Calu3 (cell line): ENCODE measurements at regions not wholly inside any gene's neighbourhood (a gene's known extent, or its start where the extent isn't known, plus 50 kb on each side); places are given as distances from the start of the nearest gene placed in this dataset.
"Not testable (repeated sequence)": the region's sequence is repeated elsewhere in the genome, so short reads cannot be mapped to it uniquely, and the experiment has no call there.

Experiments
- BruUV-seq: library from RNA; stranded (reverse); fragments of 400-500 nt; replicated peaks from 2 replicates; lab custom pipeline; 2021; lab: Mats Ljungman, UMichigan
- CTCF ChIA-PET: fragments of 300-600 bp; sonication (Branson Sonifier 250); formaldehyde crosslinking; loops from one replicate; lab custom pipeline; 2022; ENCODE audit warnings: antibody characterized with exemption; lab: Charles Lee
- DNase-seq: peaks from one replicate; pipeline ENCODE4 v3.0.0; 2022
- H3K27ac Mint-ChIP-seq: one replicate; pipeline ENCODE4 v1.8.0; 2022; ENCODE audit warnings: mixed read lengths; ENCODE audit not compliant: unreplicated experiment
- H3K27me3 Mint-ChIP-seq: one replicate; pipeline ENCODE4 v1.8.0; 2022; ENCODE audit warnings: mixed read lengths; ENCODE audit not compliant: unreplicated experiment
- H3K36me3 Mint-ChIP-seq: one replicate; pipeline ENCODE4 v1.8.0; 2022; ENCODE audit warnings: mild to moderate bottlenecking, moderate library complexity, mixed read lengths; ENCODE audit not compliant: insufficient read depth, unreplicated experiment
- H3K4me1 Mint-ChIP-seq: one replicate; pipeline ENCODE4 v1.8.0; 2022; ENCODE audit warnings: mild to moderate bottlenecking, low read depth, mixed read lengths; ENCODE audit not compliant: unreplicated experiment
- H3K4me3 Mint-ChIP-seq: one replicate; pipeline ENCODE4 v1.8.0; 2022; ENCODE audit warnings: mild to moderate bottlenecking, low read depth, moderate library complexity, mixed read lengths; ENCODE audit not compliant: unreplicated experiment
- H3K9me3 Mint-ChIP-seq: one replicate; pipeline ENCODE4 v1.8.0; 2022; ENCODE audit warnings: low read depth, mixed read lengths; ENCODE audit not compliant: unreplicated experiment
- CTCF ChIP-seq: fragments of 200-600 bp; IDR thresholded peaks from one replicate; pipeline ENCODE4 v1.8.0; 2022; ENCODE audit warnings: antibody characterized with exemption; ENCODE audit not compliant: unreplicated experiment
- intact Hi-C: fragments of 100-400 bp; cut with micrococcal nuclease; formaldehyde crosslinking; loops from one replicate; pipeline ENCODE4 v1.10.0; 2022; ENCODE audit not compliant: unreplicated experiment

- peaks cover 32% of the 10 kb centered on the region for H3K27me3 Mint-ChIP-seq
- CTCF ChIA-PET, H3K4me3 Mint-ChIP-seq, BruUV-seq, H3K4me1 Mint-ChIP-seq, DNase-seq, H3K9me3 Mint-ChIP-seq, H3K36me3 Mint-ChIP-seq, intact Hi-C loops, H3K27ac Mint-ChIP-seq: not testable (repeated sequence)
Observed at GRCh38 chr19:34871911-34872310, 54.8 kb upstream of the ZNF30 start.

- CTCF ChIA-PET: no interaction called here
- Mint-ChIP-seq H3K4me3 (no peak overlapping the region), H3K9me3 (peaks cover 5% of the 10 kb centered on the region), H3K27me3 (peaks cover 22% of the 10 kb centered on the region), H3K36me3 (no peaks in the 10 kb centered on the region), H3K27ac (no peak overlapping the region), H3K4me1 (no peaks in the 10 kb centered on the region)
- DNase-seq: no peak
- TF ChIP-seq CTCF: no peak
- no TSS peak for BruUV-seq
- intact Hi-C loops: no loop called here
Observed at GRCh38 chr19:34867631-34868030, 59.1 kb upstream of the ZNF30 start.

GRCh38 chr19:34865225-34865624, 61.5 kb upstream of the ZNF30 start:
- H3K4me1 Mint-ChIP-seq, H3K9me3 Mint-ChIP-seq, BruUV-seq, CTCF ChIA-PET, intact Hi-C loops, H3K36me3 Mint-ChIP-seq, H3K4me3 Mint-ChIP-seq, DNase-seq, H3K27ac Mint-ChIP-seq: not testable (repeated sequence)
- peaks cover 21% of the 10 kb centered on the region for H3K27me3 Mint-ChIP-seq

- DNase-seq, BruUV-seq, CTCF ChIA-PET, H3K36me3 Mint-ChIP-seq, H3K27ac Mint-ChIP-seq, H3K9me3 Mint-ChIP-seq, intact Hi-C loops, H3K4me1 Mint-ChIP-seq: not testable (repeated sequence)
- Mint-ChIP-seq H3K4me3 (peak overlapping the region; percentile 62), H3K27me3 (peaks cover 28% of the 10 kb centered on the region)
Observed at GRCh38 chr19:34859823-34860736, 66.6 kb upstream of the ZNF30 start.

GRCh38 chr19:34859325-34859724, 67.4 kb upstream of the ZNF30 start:
- CTCF ChIA-PET: not testable (repeated sequence)

GRCh38 chr19:34856052-34856451, 70.7 kb upstream of the ZNF30 start:
- CTCF ChIA-PET: no interaction called here
- Mint-ChIP-seq H3K36me3 (peaks cover 6% of the 10 kb centered on the region), H3K9me3 (peaks cover 3% of the 10 kb centered on the region), H3K4me1 (no peaks in the 10 kb centered on the region), H3K4me3 (no peak overlapping the region), H3K27me3 (peaks cover 49% of the 10 kb centered on the region), H3K27ac (no peak overlapping the region)
- BruUV-seq: no TSS peak
- TF ChIP-seq CTCF: no peak
- DNase-seq: no peak
- intact Hi-C loops: no loop called here

More at GRCh38 chr19:34859325-34859724, 67.4 kb upstream of the ZNF30 start:
- H3K36me3 Mint-ChIP-seq, intact Hi-C loops, BruUV-seq, H3K9me3 Mint-ChIP-seq, DNase-seq, H3K4me1 Mint-ChIP-seq, H3K27ac Mint-ChIP-seq: not testable (repeated sequence)
- H3K4me3 Mint-ChIP-seq: peak overlapping the region; percentile 62
- peaks cover 28% of the 10 kb centered on the region for H3K27me3 Mint-ChIP-seq
